Amniotic stem cell (primary cell): ENCODE measurements at regions not wholly inside any gene's neighbourhood (a gene's known extent, or its start where the extent isn't known, plus 50 kb on each side); places are given as distances from the start of the nearest gene placed in this dataset.
A peak's percentile ranks its signal among the peaks of the same experiment; 100 is the strongest.
"Not testable (repeated sequence)": the region's sequence is repeated elsewhere in the genome, so short reads cannot be mapped to it uniquely, and the experiment has no call there.

ENCODE experiments used
- DNase-seq: peaks from one replicate; lab custom pipeline; 2025; lab: John Stamatoyannopoulos, UW

GRCh38 chr5:89560696-89561095, 677.7 kb upstream of the MEF2C start:
- no peak for DNase-seq

- DNase-seq, result peak; percentile 77
These were observed 673.4 kb upstream of the MEF2C start for GRCh38 chr5:89556215-89556913.

- DNase-seq, result no peak
These were observed 663.7 kb upstream of the MEF2C start for GRCh38 chr5:89546657-89547056.

GRCh38 chr5:89545626-89546025, 662.6 kb upstream of the MEF2C start:
- no peak for DNase-seq

- no peak for DNase-seq
These were observed 662.1 kb upstream of the MEF2C start for GRCh38 chr5:89545076-89545475.

GRCh38 chr5:89542736-89543135, 659.8 kb upstream of the MEF2C start:
- DNase-seq, result no peak

GRCh38 chr5:89537800-89538199, 654.8 kb upstream of the MEF2C start:
- no peak for DNase-seq

GRCh38 chr5:89536020-89536419, 653.0 kb upstream of the MEF2C start:
- no peak for DNase-seq

GRCh38 chr5:89535411-89535810, 652.4 kb upstream of the MEF2C start:
- DNase-seq, result no peak

- no peak for DNase-seq
These were observed 651.3 kb upstream of the MEF2C start for GRCh38 chr5:89534331-89534730.

- DNase-seq, result no peak
These were observed 641.8 kb upstream of the MEF2C start for GRCh38 chr5:89524785-89525184.

GRCh38 chr5:89523867-89524266, 640.9 kb upstream of the MEF2C start:
- DNase-seq, result not testable (repeated sequence)

GRCh38 chr5:89520771-89521170, 637.8 kb upstream of the MEF2C start:
- no peak for DNase-seq

GRCh38 chr5:89513299-89514044, 630.5 kb upstream of the MEF2C start:
- no peak for DNase-seq

GRCh38 chr5:89504051-89504450, 621.1 kb upstream of the MEF2C start:
- no peak for DNase-seq

- no peak for DNase-seq
These were observed 616.8 kb upstream of the MEF2C start for GRCh38 chr5:89499787-89500186.

GRCh38 chr5:89498699-89499098, 615.7 kb upstream of the MEF2C start:
- no peak for DNase-seq

GRCh38 chr5:89493414-89493813, 610.4 kb upstream of the MEF2C start:
- DNase-seq, result no peak

GRCh38 chr5:89484962-89485361, 602.0 kb upstream of the MEF2C start:
- no peak for DNase-seq

- DNase-seq, result no peak
These were observed 597.5 kb upstream of the MEF2C start for GRCh38 chr5:89480406-89481007.

- DNase-seq, result no peak
These were observed 595.9 kb upstream of the MEF2C start for GRCh38 chr5:89478851-89479250.

GRCh38 chr5:89473196-89473595, 590.2 kb upstream of the MEF2C start:
- no peak for DNase-seq

GRCh38 chr5:89471541-89471940, 588.6 kb upstream of the MEF2C start:
- no peak for DNase-seq
